ENCODE measurements at regions not wholly inside any gene's neighbourhood (a gene's known extent, or its start where the extent isn't known, plus 50 kb on each side); places are given as distances from the start of the nearest gene placed in this dataset.
"Not testable (repeated sequence)": the region's sequence is repeated elsewhere in the genome, so short reads cannot be mapped to it uniquely, and the experiment has no call there.

- no peak for DNase-seq
Observed at GRCh38 chr22:47402876-47403525, 640.6 kb downstream of the TBC1D22A start.

GRCh38 chr22:47401976-47402770 lies 639.7 kb downstream of the TBC1D22A start:
- no peak for DNase-seq

DNA sequence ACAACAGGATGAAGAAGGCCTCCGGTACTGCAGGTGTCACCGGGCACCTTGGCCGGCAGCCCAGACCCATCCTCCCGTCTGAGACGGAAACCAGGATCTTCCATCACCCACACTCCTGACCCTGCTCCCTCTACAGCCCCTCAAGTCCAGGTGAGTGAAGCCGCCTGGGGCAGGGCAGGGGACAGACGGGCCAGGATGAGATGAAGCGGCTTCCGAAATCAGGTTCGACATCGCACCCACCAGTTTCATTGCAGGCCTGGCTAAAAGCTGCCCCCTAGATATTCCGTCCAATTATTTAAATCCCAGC lies 639.1 kb downstream of the TBC1D22A start:
- DNase-seq = no peak

GRCh38 chr22:47400701-47401591 lies 638.5 kb downstream of the TBC1D22A start:
- no peak for DNase-seq

DNA sequence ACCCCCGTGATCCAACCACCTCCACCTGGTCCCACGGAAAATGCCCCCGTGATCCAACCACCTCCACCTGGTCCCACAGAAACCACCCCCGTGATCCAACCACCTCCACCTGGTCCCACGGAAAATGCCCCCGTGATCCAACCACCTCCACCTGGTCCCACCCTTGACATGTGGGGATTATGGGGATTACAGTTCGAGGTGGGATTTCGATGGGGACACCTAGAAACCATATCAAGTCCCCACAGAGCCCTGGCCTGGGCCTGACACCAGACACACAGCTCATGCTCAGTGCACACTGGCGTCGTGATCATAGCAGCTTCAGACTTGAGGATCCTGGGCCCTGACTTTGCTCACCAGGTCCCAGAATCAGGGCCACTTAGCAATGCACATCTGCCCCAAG lies 637.7 kb downstream of the TBC1D22A start:
- DNase-seq = not testable (repeated sequence)

DNA sequence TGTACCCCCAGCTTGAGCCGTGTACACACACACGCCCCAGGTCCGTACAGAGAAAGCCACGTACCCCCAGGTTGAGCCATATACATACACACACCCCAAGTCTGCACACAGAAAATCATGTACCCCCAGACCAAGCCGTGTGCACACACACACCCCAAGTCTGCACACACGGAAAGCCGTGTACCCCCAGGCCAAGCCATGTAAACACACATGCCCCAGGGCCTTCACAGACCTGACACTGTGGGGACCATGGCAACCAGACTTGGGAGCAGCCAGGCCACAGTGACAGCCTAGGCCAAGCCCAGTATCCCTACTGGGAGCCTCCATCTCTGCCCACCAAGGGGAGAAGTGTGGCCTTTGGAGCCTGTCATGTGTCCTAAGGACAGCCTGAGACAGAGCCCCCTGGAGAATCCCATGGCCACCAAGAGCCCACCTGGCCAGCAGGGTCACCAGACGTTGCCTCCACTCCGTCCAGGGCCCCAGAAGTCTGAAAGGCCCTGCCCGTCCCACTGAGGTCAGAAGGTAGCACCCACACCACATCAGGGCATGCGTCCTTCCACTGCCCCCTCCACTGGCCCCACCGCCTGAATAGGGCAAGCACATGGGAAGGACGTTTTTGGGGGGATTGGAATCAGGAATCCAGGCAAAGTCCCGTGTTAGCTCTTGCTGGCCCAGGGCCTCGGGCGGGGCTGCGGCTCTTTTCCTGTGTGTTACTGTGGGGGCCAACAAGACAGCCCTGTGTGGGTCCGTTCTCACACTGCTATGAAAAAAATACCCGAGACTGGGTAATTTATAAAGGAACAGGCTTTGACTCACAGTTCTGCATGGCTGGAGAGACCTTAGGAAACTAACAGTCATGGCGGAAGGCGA lies 636.7 kb downstream of the TBC1D22A start:
- no peak for DNase-seq

GRCh38 chr22:47398491-47398890 lies 636.0 kb downstream of the TBC1D22A start:
- no peak for DNase-seq

GRCh38 chr22:47397673-47398072 lies 635.2 kb downstream of the TBC1D22A start:
- DNase-seq = no peak

- DNase-seq = no peak
Observed at GRCh38 chr22:47396515-47396914, 634.1 kb downstream of the TBC1D22A start.

- DNase-seq = no peak
Observed at GRCh38 chr22:47396105-47396504, 633.7 kb downstream of the TBC1D22A start.

DNA sequence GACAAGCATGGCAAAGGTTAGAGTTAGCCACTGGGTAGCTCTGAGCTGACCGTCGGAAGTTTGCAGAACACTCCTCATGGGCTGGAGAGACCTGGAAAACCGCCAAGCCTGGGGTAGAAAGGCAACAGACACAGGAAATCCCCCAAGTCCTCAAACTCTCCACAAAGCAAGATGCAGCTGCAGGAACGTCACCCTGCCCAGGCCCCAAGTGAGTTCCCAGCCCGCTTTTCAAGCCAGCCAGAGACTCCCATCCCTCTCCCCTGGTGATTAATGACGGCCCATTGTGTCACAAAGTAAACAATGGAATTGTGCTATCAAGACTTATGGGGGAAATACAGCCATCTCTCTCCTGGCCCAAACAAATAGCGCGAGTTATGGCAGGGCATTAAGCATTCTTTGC lies 633.0 kb downstream of the TBC1D22A start:
- no peak for DNase-seq

GRCh38 chr22:47394504-47395440 lies 632.3 kb downstream of the TBC1D22A start:
- DNase-seq = no peak

DNA sequence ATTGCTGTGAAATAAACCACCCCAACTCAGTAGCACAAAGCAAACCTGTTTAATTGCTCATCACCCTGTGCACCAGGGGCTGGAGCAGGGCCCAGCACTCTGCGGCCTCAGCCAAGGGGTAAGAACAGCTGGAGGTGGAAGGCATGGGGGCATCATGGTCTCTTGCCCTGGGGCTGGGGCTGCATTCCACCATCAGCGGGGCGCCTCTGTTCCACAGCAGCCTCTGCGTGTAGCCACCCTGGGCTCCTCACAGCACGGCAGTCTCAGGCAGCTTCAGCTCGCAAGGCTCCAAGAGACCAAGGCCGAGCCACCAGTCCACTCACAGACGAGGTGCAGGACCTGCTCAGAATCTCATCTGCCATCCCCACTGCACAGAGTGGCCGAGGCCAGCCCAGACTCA lies 630.7 kb downstream of the TBC1D22A start:
- DNase-seq = no peak

GRCh38 chr22:47392729-47393128 lies 630.3 kb downstream of the TBC1D22A start:
- DNase-seq = no peak

DNA sequence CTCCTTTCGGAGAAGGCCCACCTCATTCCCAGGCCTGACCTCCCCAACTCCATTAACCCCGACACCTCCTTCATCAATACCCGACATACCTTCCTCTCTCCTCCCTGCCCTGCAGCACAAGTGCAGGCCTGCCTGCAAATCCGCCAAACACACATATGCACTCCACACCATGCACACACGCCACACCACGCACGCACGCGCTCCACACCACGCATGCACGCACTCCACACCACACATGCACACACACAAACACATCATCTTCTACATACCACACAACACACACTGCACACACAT lies 629.6 kb downstream of the TBC1D22A start:
- DNase-seq = no peak

DNA sequence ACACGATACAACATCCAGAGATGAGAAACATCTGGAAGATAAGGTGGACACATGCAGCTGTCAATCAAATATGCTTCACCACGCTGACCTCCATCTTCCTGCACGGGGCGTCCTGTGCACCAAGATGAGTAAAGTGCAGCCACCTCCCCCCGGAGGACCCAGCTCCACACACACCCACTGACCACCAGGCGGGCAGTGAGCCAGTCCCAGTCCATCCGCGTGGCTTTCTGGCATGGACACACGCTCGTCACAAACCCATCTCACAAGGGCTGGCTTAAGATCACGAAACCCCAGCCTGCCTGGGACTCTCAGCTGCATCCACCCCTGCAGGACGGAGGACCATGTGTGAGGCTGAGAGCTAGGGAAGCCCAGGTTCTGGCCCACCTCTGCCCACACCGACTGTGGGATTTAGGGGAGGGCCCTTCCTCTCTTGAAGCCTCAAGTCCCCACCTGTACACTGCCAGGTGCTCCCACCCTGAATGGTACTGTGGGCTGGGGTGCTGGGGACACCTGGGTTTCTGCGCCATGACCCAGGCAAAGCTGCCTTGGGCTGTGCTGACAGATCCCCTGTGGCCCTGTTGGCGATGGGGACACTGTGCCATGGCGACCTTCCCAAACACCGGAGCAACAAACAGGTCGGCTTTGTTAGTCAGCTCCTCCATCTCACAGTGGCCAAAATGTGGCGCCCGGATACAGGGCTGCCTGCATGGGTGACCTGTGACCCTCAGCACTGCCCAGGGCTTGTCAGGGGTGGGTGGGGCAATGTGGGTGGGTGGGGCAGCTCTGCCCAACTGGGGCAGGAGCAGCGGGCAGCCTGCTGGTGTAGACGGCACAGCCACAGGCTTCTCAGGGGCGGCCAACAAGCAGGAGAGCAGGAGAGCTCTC lies 629.0 kb downstream of the TBC1D22A start:
- no peak for DNase-seq

- DNase-seq = no peak
Observed at GRCh38 chr22:47390026-47390970, 627.8 kb downstream of the TBC1D22A start.

GRCh38 chr22:47389201-47389600 lies 626.8 kb downstream of the TBC1D22A start:
- DNase-seq = no peak

DNA sequence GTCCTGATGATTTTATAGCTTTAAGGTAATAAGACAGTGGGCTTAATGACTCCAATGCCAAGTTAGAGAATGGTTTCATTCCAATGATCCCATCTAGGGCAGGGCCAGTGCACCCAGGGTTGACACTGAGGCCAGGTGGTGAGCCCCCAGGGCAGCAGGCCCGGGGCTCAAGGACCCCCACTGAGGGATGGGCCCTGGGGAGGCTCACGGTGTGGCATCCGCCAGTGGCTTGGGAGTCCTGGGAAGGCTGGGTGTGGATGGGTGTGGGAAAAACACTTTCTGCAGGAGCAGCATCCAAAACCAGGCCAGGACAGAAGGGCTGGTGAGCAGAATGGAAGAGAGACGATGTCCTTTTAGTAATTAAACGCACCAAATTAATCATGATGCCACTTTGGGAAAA lies 626.3 kb downstream of the TBC1D22A start:
- no peak for DNase-seq

GRCh38 chr22:47388331-47388730 lies 625.9 kb downstream of the TBC1D22A start:
- DNase-seq = no peak

Measured in NCI-H1048 (cell line).